Natural killer cell treated with Interleukin-12 subunit alpha and Interleukin-12 subunit beta and Interleukin-15 and Interleukin-18, amount 100 ng/mL, for 72 hours (primary cell): ENCODE measurements at regions not wholly inside any gene's neighbourhood (a gene's known extent, or its start where the extent isn't known, plus 50 kb on each side); places are given as distances from the start of the nearest gene placed in this dataset.

Source experiments
- ATAC-seq, 2 donors: fragments of 150-1000 bp; cut with Tn5 transposase in 1 of 2; sonication (Bioruptor Pico), chemical (Tn5 transposase) in 1 of 2; 2 replicates each; pipeline ENCODE4 v1.10.0; 2021
- DNase-seq: peaks from one replicate; pipeline ENCODE4 v3.0.0; 2022; ENCODE audit warnings: low spot score
- H3K27ac Mint-ChIP-seq, 2 donors: 1 replicate in 1 of 2; 2 replicates in 1 of 2; pipeline ENCODE4 v1.8.0; 2022; ENCODE audit warnings: mixed read lengths in 2 of 2, mild to moderate bottlenecking in 1 of 2, moderate library complexity in 1 of 2
- H3K27me3 Mint-ChIP-seq, 2 donors: 1 replicate in 1 of 2; 2 replicates in 1 of 2; pipeline ENCODE4 v1.8.0; 2022; ENCODE audit warnings: mixed read lengths in 2 of 2
- H3K36me3 Mint-ChIP-seq: one replicate; pipeline ENCODE4 v1.8.0; 2022; ENCODE audit warnings: mixed read lengths
- H3K4me1 Mint-ChIP-seq, 2 donors: 1 replicate in 1 of 2; 2 replicates in 1 of 2; pipeline ENCODE4 v1.8.0; 2022; ENCODE audit warnings: low read depth in 2 of 2, mixed read lengths in 2 of 2, mild to moderate bottlenecking in 1 of 2
- H3K4me3 Mint-ChIP-seq: one replicate; pipeline ENCODE4 v1.8.0; 2022; ENCODE audit warnings: mixed read lengths
- H3K9me3 Mint-ChIP-seq: 2 replicates; pipeline ENCODE4 v1.8.0; 2022; ENCODE audit warnings: mixed read lengths

GRCh38 chr9:120109242-120109641 lies 470.7 kb downstream of the CDK5RAP2 start:
- H3K27me3 Mint-ChIP-seq, result peaks cover 7% of the 10 kb centered on the region in 2 donors
- no peak for ATAC-seq
- no peak overlapping the region for H3K27ac Mint-ChIP-seq
- H3K9me3 Mint-ChIP-seq, result no peaks in the 10 kb centered on the region
- H3K4me3 Mint-ChIP-seq, result no peak overlapping the region
- H3K4me1 Mint-ChIP-seq, result no peaks in the 10 kb centered on the region
- H3K36me3 Mint-ChIP-seq, result no peaks in the 10 kb centered on the region
- no peak for DNase-seq

- Mint-ChIP-seq H3K9me3 (no peaks in the 10 kb centered on the region), H3K4me1 (no peaks in the 10 kb centered on the region), H3K4me3 (no peak overlapping the region), H3K27me3 (peaks cover 4 to 15% of the 10 kb centered on the region in 2 donors), H3K27ac (no peak overlapping the region), H3K36me3 (no peaks in the 10 kb centered on the region)
- ATAC-seq, result peak in 1 of 2 donors; percentile 14
- no peak for DNase-seq
Observed at GRCh38 chr9:120107138-120107537, 472.8 kb downstream of the CDK5RAP2 start.

GRCh38 chr9:120104771-120105170 lies 475.2 kb downstream of the CDK5RAP2 start:
- H3K36me3 Mint-ChIP-seq, result no peaks in the 10 kb centered on the region
- no peaks in the 10 kb centered on the region for H3K4me1 Mint-ChIP-seq
- no peaks in the 10 kb centered on the region for H3K9me3 Mint-ChIP-seq
- ATAC-seq (no peak), DNase-seq (no peak)
- H3K27ac Mint-ChIP-seq, result no peak overlapping the region
- H3K27me3 Mint-ChIP-seq, result peaks cover under 1 to 15% of the 10 kb centered on the region in 2 donors
- H3K4me3 Mint-ChIP-seq, result no peak overlapping the region

GRCh38 chr9:120100595-120100994 lies 479.4 kb downstream of the CDK5RAP2 start:
- Mint-ChIP-seq H3K4me3 (no peak overlapping the region), H3K36me3 (no peaks in the 10 kb centered on the region), H3K4me1 (no peaks in the 10 kb centered on the region), H3K9me3 (no peaks in the 10 kb centered on the region), H3K27ac (no peak overlapping the region), H3K27me3 (peaks cover 8 to 22% of the 10 kb centered on the region in 2 donors)
- ATAC-seq (no peak), DNase-seq (no peak)

GRCh38 chr9:120099065-120099464 lies 480.9 kb downstream of the CDK5RAP2 start:
- no peak overlapping the region for H3K27ac Mint-ChIP-seq
- H3K4me1 Mint-ChIP-seq, result no peaks in the 10 kb centered on the region
- no peak for DNase-seq
- peaks cover 8 to 14% of the 10 kb centered on the region in 2 donors for H3K27me3 Mint-ChIP-seq
- no peaks in the 10 kb centered on the region for H3K9me3 Mint-ChIP-seq
- no peak for ATAC-seq
- no peak overlapping the region for H3K4me3 Mint-ChIP-seq
- H3K36me3 Mint-ChIP-seq, result no peaks in the 10 kb centered on the region

- no peak for DNase-seq
- peaks cover 8 to 9% of the 10 kb centered on the region in 2 donors for H3K27me3 Mint-ChIP-seq
- no peaks in the 10 kb centered on the region for H3K9me3 Mint-ChIP-seq
- peak in 1 of 2 donors; percentile 17 for ATAC-seq
- no peak overlapping the region for H3K4me3 Mint-ChIP-seq
- no peak overlapping the region for H3K27ac Mint-ChIP-seq
- H3K4me1 Mint-ChIP-seq, result no peaks in the 10 kb centered on the region
- H3K36me3 Mint-ChIP-seq, result no peaks in the 10 kb centered on the region
Observed at GRCh38 chr9:120098584-120098983, 481.4 kb downstream of the CDK5RAP2 start.

- H3K4me3 Mint-ChIP-seq, result no peak overlapping the region
- DNase-seq (no peak), ATAC-seq (no peak)
- no peaks in the 10 kb centered on the region for H3K4me1 Mint-ChIP-seq
- H3K27ac Mint-ChIP-seq, result no peak overlapping the region
- peaks cover 1 to 11% of the 10 kb centered on the region in 2 donors for H3K27me3 Mint-ChIP-seq
- no peaks in the 10 kb centered on the region for H3K36me3 Mint-ChIP-seq
- peaks cover 8% of the 10 kb centered on the region for H3K9me3 Mint-ChIP-seq
Observed at GRCh38 chr9:120091206-120091605, 488.8 kb downstream of the CDK5RAP2 start.

GRCh38 chr9:120080849-120081248 lies 499.1 kb downstream of the CDK5RAP2 start:
- Mint-ChIP-seq H3K4me3 (no peak overlapping the region), H3K4me1 (no peaks in the 10 kb centered on the region), H3K27me3 (peaks cover 2 to 10% of the 10 kb centered on the region in 2 donors), H3K27ac (no peak overlapping the region), H3K36me3 (peaks cover 4% of the 10 kb centered on the region), H3K9me3 (peaks cover 13% of the 10 kb centered on the region)
- ATAC-seq (no peak), DNase-seq (no peak)

- H3K27me3 Mint-ChIP-seq, result peaks cover 2 to 19% of the 10 kb centered on the region in 2 donors
- no peak overlapping the region for H3K27ac Mint-ChIP-seq
- DNase-seq (no peak), ATAC-seq (no peak)
- no peaks in the 10 kb centered on the region for H3K9me3 Mint-ChIP-seq
- no peaks in the 10 kb centered on the region for H3K36me3 Mint-ChIP-seq
- H3K4me3 Mint-ChIP-seq, result no peak overlapping the region
- no peaks in the 10 kb centered on the region for H3K4me1 Mint-ChIP-seq
Observed at GRCh38 chr9:120078112-120078511, 501.9 kb downstream of the CDK5RAP2 start.

GRCh38 chr9:120071760-120072159 lies 508.2 kb downstream of the CDK5RAP2 start:
- Mint-ChIP-seq H3K36me3 (no peaks in the 10 kb centered on the region), H3K4me3 (no peak overlapping the region), H3K27ac (no peak overlapping the region), H3K27me3 (peaks cover 4 to 13% of the 10 kb centered on the region in 2 donors), H3K9me3 (no peaks in the 10 kb centered on the region), H3K4me1 (no peaks in the 10 kb centered on the region)
- ATAC-seq (no peak), DNase-seq (no peak)

- ATAC-seq (no peak), DNase-seq (no peak)
- Mint-ChIP-seq H3K36me3 (no peaks in the 10 kb centered on the region), H3K27ac (no peak overlapping the region), H3K27me3 (no peaks in the 10 kb centered on the region), H3K9me3 (no peaks in the 10 kb centered on the region), H3K4me1 (no peaks in the 10 kb centered on the region), H3K4me3 (no peak overlapping the region)
Observed at GRCh38 chr9:120066315-120066714, 513.7 kb downstream of the CDK5RAP2 start.

GRCh38 chr9:120065151-120065550 lies 514.8 kb downstream of the CDK5RAP2 start:
- no peak overlapping the region for H3K4me3 Mint-ChIP-seq
- no peaks in the 10 kb centered on the region for H3K9me3 Mint-ChIP-seq
- H3K27me3 Mint-ChIP-seq, result no peaks in the 10 kb centered on the region
- DNase-seq, result no peak
- ATAC-seq, result no peak
- H3K4me1 Mint-ChIP-seq, result no peaks in the 10 kb centered on the region
- no peaks in the 10 kb centered on the region for H3K36me3 Mint-ChIP-seq
- H3K27ac Mint-ChIP-seq, result no peak overlapping the region

GRCh38 chr9:120045011-120045410 lies 535.0 kb downstream of the CDK5RAP2 start:
- Mint-ChIP-seq H3K27ac (no peak overlapping the region), H3K9me3 (peaks cover 6% of the 10 kb centered on the region), H3K36me3 (no peaks in the 10 kb centered on the region), H3K27me3 (peaks cover 3 to 12% of the 10 kb centered on the region in 2 donors), H3K4me3 (no peak overlapping the region), H3K4me1 (no peaks in the 10 kb centered on the region)
- no peak for DNase-seq
- ATAC-seq, result no peak

GRCh38 chr9:120043448-120043847 lies 536.5 kb downstream of the CDK5RAP2 start:
- H3K4me1 Mint-ChIP-seq, result no peaks in the 10 kb centered on the region
- H3K4me3 Mint-ChIP-seq, result no peak overlapping the region
- peaks cover 6% of the 10 kb centered on the region for H3K9me3 Mint-ChIP-seq
- no peak overlapping the region for H3K27ac Mint-ChIP-seq
- H3K36me3 Mint-ChIP-seq, result no peaks in the 10 kb centered on the region
- H3K27me3 Mint-ChIP-seq, result peaks cover 3 to 6% of the 10 kb centered on the region in 2 donors
- DNase-seq (no peak), ATAC-seq (peak in 1 of 2 donors; percentile 40)

GRCh38 chr9:120040896-120041295 lies 539.1 kb downstream of the CDK5RAP2 start:
- Mint-ChIP-seq H3K9me3 (peaks cover 3% of the 10 kb centered on the region), H3K36me3 (no peaks in the 10 kb centered on the region), H3K4me1 (no peaks in the 10 kb centered on the region), H3K27ac (no peak overlapping the region), H3K4me3 (no peak overlapping the region), H3K27me3 (peaks cover 3 to 6% of the 10 kb centered on the region in 2 donors)
- ATAC-seq, result no peak
- no peak for DNase-seq
